ENCODE measurements at regions not wholly inside any gene's neighbourhood (a gene's known extent, or its start where the extent isn't known, plus 50 kb on each side); places are given as distances from the start of the nearest gene placed in this dataset.

DNA sequence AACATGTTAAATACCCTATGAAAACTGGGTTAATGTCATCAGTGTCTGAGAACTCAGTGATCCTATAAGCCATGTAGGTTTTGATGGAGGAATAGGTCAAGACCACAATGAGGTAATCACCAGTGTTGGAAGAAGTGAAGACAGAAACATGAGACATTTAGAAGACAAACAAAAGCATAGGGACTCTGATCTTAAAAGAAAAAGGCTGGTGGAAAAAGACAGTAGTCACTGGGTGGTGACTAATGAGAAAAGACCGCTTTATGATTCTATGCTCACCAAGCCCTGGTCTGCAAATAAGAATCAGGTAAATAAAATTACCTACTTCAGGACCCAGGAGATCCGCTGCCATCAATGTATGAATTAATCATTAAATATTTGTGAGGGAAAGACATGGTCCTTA, 271.9 kb downstream of the GPD2 start:
- no peak for DNase-seq
- TF ChIP-seq GATA1 (IDR thresholded peaks at IDR 0.05; ENCODE audit: low read depth, low read length), result no peak

DNA sequence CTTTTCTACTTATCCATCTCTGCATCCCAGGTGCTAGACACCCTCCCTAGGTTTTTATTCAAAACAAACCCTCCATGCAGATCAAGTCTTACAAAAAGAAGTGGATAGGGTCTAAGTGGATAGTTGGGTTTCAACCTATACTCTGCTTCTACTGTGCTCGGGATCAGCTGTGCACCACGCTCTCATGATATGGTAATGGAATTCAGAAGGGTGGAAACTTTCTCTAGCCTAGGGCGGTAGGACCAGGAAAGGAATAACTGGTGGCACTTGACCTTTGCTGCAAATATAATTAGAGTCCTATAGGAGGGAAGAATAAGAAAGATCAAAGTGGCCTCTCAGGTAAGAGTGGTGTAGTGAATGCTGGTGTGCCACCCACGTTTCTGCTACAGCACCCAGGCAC, 272.9 kb downstream of the GPD2 start:
- no peak for DNase-seq
- no peak for TF ChIP-seq GATA1 (IDR thresholded peaks at IDR 0.05; ENCODE audit: low read depth, low read length)
- TF ChIP-seq POLR2A (IDR thresholded peaks at IDR 0.05; ENCODE audit: low read length), result no peak

DNA sequence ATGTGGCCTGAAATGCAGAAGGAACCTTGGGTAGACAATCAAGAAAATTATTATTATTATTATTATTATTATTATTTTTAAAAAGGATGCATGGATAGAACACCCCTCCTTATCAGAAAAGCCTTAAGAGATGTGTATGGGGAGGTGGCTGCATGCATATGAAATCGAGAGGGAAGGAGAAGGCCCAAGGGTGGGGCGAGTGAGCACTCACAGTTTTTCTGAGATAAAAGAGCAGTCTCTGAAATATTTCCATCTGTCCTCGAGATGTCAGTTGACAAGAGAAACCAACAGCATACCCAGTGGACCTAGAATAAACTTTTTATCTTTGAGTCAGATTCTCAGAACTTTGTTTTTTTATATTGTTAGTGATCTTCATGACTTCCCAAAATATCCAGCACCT, 282.9 kb downstream of the GPD2 start:
- TF ChIP-seq POLR2A (IDR thresholded peaks at IDR 0.05; ENCODE audit: low read length) (no peak), GATA1 (IDR thresholded peaks at IDR 0.05; ENCODE audit: low read depth, low read length) (no peak)
- peak; percentile 61 to 85 for DNase-seq

DNA sequence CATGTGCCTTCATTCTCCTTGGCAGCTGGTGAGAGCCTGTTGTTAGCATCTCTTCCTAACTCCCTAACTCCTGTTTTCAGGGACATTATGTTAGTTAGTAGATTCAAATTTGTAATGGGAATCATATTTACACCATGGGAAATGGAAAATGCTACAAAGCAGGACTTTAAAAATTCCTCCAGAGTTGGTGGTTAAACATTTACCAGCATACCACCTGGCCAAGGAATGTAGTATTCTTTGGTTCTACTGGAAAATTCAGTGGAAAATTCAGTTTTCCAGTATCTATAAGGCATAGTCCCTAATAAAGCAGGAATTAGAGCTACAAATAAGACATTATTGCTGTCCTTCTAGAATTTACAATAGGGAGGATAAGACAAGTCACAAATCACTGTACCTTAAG, 291.7 kb downstream of the GPD2 start:
- DNase-seq, result no peak
- TF ChIP-seq GATA1 (IDR thresholded peaks at IDR 0.05; ENCODE audit: low read depth, low read length) (no peak), POLR2A (IDR thresholded peaks at IDR 0.05; ENCODE audit: low read length) (no peak)

- TF ChIP-seq POLR2A (IDR thresholded peaks at IDR 0.05; ENCODE audit: low read length) (no peak), GATA1 (IDR thresholded peaks at IDR 0.05; ENCODE audit: low read depth, low read length) (no peak)
- no peak for DNase-seq
Observed at GRCh38 chr2:156728328-156728727, 292.1 kb downstream of the GPD2 start.

- no peak for TF ChIP-seq POLR2A (IDR thresholded peaks at IDR 0.05; ENCODE audit: low read length)
- no peak for TF ChIP-seq GATA1 (IDR thresholded peaks at IDR 0.05; ENCODE audit: low read depth, low read length)
- DNase-seq, result no peak
Observed at GRCh38 chr2:156731506-156731905, 295.3 kb downstream of the GPD2 start.

DNA sequence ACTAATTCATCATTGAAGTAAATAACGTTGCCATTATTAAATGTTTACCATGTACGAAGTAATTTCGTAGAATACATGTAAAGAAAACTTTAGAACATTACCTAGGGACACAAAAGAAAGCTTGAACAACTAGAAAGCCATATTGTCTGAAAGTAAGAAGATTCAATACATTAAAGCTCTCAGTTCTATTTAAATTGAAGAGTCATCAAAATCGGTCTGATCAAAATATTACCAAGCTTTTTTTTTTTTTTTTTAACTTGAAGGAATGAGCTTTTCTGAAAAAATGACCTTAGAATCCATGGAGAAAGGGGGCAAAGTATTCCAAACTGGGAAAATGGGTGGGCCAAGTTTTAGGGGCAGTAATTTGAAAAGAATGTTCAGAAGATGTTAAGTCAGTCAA, 300.8 kb downstream of the GPD2 start:
- DNase-seq, result no peak
- TF ChIP-seq GATA1 (IDR thresholded peaks at IDR 0.05; ENCODE audit: low read depth, low read length) (no peak), POLR2A (IDR thresholded peaks at IDR 0.05; ENCODE audit: low read length) (no peak)

DNA sequence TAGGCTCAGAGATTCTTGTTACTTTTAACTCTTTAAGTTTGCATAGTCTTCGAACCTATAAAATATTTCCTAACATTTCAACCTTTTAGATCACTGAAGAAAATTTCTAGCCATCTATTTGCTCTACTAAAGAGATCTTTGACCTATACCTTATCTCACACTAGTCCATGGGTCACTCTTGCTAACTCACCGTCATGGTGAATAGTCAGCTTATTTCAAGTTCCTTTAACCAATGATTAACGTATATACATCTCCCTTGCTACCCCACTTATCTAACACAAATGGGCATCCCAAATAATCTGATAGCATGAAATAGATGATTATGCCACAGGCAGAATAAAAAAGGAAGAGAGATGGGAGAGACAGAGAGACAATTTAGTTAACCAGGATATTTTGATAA, 303.1 kb downstream of the GPD2 start:
- TF ChIP-seq POLR2A (IDR thresholded peaks at IDR 0.05; ENCODE audit: low read length), result no peak
- TF ChIP-seq GATA1 (IDR thresholded peaks at IDR 0.05; ENCODE audit: low read depth, low read length), result no peak

GRCh38 chr2:156745619-156746018, 309.4 kb downstream of the GPD2 start:
- TF ChIP-seq GATA1 (IDR thresholded peaks at IDR 0.05; ENCODE audit: low read depth, low read length), result no peak
- no peak for TF ChIP-seq POLR2A (IDR thresholded peaks at IDR 0.05; ENCODE audit: low read length)
- DNase-seq, result no peak

More for the DNA sequence above, 303.1 kb downstream of the GPD2 start:
- DNase-seq, result no peak

GRCh38 chr2:156748221-156748620, 312.0 kb downstream of the GPD2 start:
- TF ChIP-seq POLR2A (IDR thresholded peaks at IDR 0.05; ENCODE audit: low read length) (no peak), GATA1 (IDR thresholded peaks at IDR 0.05; ENCODE audit: low read depth, low read length) (no peak)
- no peak for DNase-seq

DNA sequence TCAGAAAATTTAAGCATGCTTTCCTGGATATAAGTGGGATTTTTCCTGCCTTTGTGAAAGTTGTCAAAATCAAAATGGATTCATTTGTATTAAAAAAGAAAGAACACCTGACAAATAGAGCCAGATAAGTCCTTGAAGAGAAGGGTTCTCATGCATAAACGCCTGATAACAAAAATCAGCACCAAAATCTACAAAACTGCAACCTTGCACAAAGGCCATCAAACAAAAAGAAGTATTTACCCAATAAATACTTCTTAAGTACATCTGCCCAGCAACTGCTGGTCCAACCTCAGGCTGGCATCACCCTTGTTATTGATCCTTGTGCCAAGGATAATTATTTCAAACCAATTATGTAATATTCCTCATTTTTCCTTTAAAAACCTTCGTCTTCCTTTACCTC, 315.9 kb downstream of the GPD2 start:
- DNase-seq, result no peak
- TF ChIP-seq POLR2A (IDR thresholded peaks at IDR 0.05; ENCODE audit: low read length), result no peak

- no peak for TF ChIP-seq POLR2A (IDR thresholded peaks at IDR 0.05; ENCODE audit: low read length)
Observed at GRCh38 chr2:156753766-156754165, 317.6 kb downstream of the GPD2 start.

DNA sequence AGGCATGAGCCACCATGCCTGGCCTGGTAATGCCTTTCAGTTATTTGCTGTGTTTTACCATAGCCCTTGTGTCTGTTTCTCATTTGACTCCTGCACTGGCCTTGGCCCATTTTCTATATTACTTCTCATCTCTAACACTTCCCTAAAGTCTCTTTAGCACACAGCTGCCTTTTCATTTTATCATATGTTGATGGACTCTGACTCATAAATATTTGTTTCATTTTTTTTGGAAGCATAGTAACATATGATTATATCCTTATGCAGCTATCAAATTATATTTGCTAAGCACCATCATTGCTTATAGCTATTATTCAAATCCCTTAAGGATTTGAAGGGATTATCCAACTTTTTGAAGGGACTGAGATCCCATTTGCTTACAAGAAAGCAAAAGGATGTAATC, 320.3 kb downstream of the GPD2 start:
- TF ChIP-seq GATA1 (IDR thresholded peaks at IDR 0.05; ENCODE audit: low read depth, low read length) (no peak), POLR2A (IDR thresholded peaks at IDR 0.05; ENCODE audit: low read length) (no peak)

More at GRCh38 chr2:156753766-156754165, 317.6 kb downstream of the GPD2 start:
- DNase-seq, result no peak

DNA sequence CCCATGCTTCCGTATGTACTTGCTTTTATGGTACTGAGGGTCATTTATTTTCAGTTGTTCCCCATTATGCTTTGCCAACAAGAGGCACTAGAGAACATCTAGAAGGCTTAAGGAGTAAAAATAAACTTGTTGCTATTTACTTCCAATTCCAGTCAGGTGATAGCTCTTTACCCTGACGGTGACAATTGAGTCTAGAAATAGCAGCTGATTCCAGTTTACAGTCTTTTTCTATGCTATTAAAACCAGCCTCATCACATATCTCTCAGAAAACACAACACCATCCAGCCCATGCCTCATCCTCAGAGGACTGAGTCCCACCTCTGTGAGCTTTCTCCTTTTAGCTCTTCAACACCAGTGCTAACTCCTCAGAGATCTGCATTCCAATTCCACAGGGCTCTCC, 327.0 kb downstream of the GPD2 start:
- DNase-seq, result no peak

More for the DNA sequence above, 320.3 kb downstream of the GPD2 start:
- DNase-seq, result no peak

DNA sequence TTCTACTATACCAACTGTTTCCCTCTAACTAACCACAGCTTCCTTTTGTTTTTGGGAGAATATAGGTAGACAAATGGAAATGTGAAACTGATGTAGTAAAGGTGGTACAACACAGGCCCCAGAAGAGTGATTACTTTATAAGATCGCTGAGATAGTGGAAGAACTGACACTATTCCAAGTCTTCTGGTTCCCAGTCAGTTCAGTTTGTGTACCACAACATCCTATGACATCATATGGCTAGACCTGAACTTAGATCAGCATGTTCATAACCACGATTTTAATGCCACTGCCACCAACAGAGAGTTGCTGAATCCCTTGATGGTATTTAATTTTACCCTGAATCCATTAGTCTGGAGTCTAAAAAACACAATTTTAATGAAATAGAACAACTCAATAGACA, 328.9 kb downstream of the GPD2 start:
- TF ChIP-seq GATA1 (IDR thresholded peaks at IDR 0.05; ENCODE audit: low read depth, low read length) (no peak), POLR2A (IDR thresholded peaks at IDR 0.05; ENCODE audit: low read length) (no peak)

More for the DNA sequence above, 327.0 kb downstream of the GPD2 start:
- TF ChIP-seq GATA1 (IDR thresholded peaks at IDR 0.05; ENCODE audit: low read depth, low read length), result no peak

GRCh38 chr2:156765450-156765849, 329.3 kb downstream of the GPD2 start:
- no peak for TF ChIP-seq POLR2A (IDR thresholded peaks at IDR 0.05; ENCODE audit: low read length)
- TF ChIP-seq GATA1 (IDR thresholded peaks at IDR 0.05; ENCODE audit: low read depth, low read length), result no peak
- no peak for DNase-seq

More for the DNA sequence above, 328.9 kb downstream of the GPD2 start:
- DNase-seq, result no peak

Data from erythroblast (primary cell).